Ascending aorta (tissue), 2 donors: ENCODE measurements at regions not wholly inside any gene's neighbourhood (a gene's known extent, or its start where the extent isn't known, plus 50 kb on each side); places are given as distances from the start of the nearest gene placed in this dataset.

Source experiments
- DNase-seq, 2 donors: peaks; one replicate each; pipeline ENCODE4 v3.0.0-alpha.2; 2019; ENCODE audit warnings: low spot score in 2 of 2
- H3K27ac ChIP-seq, 2 donors: fragments of 200-600 bp; sonication (generic); one replicate each; pipeline ENCODE4 v1.5.1; 2016 to 2017; ENCODE audit warnings: mild to moderate bottlenecking in 1 of 2
- H3K27me3 ChIP-seq: fragments of 200-600 bp; sonication (generic); one replicate; pipeline ENCODE4 v1.5.1; 2017
- H3K36me3 ChIP-seq, 2 donors: fragments of 200-600 bp; sonication (generic); one replicate each; pipeline ENCODE4 v1.5.1; 2016
- H3K4me1 ChIP-seq, 2 donors: fragments of 200-600 bp; sonication (generic); one replicate each; pipeline ENCODE4 v1.5.1; 2016 to 2017; ENCODE audit warnings: mild to moderate bottlenecking in 1 of 2
- H3K4me3 ChIP-seq, 2 donors: fragments of 200-600 bp; sonication (generic); one replicate each; pipeline ENCODE4 v1.5.1; 2016 to 2017; ENCODE audit warnings: mild to moderate bottlenecking in 1 of 2
- H3K9me3 ChIP-seq, 2 donors: fragments of 200-600 bp; sonication (generic); one replicate each; pipeline ENCODE4 v1.5.1; 2016
- intact Hi-C: fragments of 100-400 bp; cut with DNase I; formaldehyde crosslinking; loops from one replicate; pipeline ENCODE4 v1.15.1; 2023
- TF ChIP-seq, protein P1 (sequence below), 3 experiments: fragments of 200-600 bp in 2 of 3; fragments of 450-650 bp in 1 of 3; sonication (generic) in 2 of 3; IDR thresholded peaks; one replicate each; pipeline ENCODE4 v1.5.1; 2016 to 2019; ENCODE audit warnings: antibody characterized with exemption in 3 of 3, mild to moderate bottlenecking in 1 of 3, moderate library complexity in 1 of 3

GRCh38 chr16:73125850-73126524 is 78.1 kb upstream of the ZFHX3 start:
- intact Hi-C loops = no loop called here

DNA sequence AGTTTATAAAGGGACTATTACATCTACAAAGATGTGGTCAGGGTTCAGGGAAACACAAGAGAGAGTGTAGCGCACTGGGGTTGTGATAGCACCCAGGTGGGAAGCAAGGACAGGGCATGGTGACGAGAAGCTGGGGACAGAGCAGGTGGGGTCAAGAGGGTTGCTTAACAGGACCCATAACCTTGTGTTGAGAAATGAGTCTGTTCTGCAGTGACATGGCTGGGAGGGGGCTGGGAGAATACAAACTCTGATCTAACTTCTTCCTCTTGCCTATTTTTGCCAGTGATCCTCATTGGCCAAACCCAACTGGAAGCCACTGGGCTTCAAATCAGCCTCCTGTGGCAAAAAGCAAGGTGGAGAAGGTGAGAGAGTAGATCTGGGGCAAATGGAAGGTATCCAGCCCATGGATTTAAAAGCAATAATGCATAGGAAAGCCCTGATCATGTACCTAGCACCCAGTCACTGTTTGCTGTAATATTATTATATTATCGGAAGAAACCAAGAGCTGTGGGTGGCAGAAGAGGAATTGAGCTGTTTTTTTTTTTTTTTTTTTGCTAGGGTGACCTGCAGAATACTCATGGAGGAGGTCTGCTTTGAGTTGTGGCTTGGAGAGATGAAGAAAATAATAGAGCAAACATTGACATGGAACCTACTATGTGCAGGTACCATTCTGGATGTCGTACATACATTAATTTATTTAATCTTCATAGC is 76.9 kb upstream of the ZFHX3 start:
- Histone ChIP-seq H3K4me1 (peaks cover 5 to 11% of the 10 kb centered on the region in 2 donors), H3K27ac (no peak overlapping the region), H3K27me3 (no peaks in the 10 kb centered on the region), H3K9me3 (no peaks in the 10 kb centered on the region), H3K36me3 (no peaks in the 10 kb centered on the region), H3K4me3 (no peak overlapping the region)
- no peak for DNase-seq
- TF ChIP-seq, protein P1, sequence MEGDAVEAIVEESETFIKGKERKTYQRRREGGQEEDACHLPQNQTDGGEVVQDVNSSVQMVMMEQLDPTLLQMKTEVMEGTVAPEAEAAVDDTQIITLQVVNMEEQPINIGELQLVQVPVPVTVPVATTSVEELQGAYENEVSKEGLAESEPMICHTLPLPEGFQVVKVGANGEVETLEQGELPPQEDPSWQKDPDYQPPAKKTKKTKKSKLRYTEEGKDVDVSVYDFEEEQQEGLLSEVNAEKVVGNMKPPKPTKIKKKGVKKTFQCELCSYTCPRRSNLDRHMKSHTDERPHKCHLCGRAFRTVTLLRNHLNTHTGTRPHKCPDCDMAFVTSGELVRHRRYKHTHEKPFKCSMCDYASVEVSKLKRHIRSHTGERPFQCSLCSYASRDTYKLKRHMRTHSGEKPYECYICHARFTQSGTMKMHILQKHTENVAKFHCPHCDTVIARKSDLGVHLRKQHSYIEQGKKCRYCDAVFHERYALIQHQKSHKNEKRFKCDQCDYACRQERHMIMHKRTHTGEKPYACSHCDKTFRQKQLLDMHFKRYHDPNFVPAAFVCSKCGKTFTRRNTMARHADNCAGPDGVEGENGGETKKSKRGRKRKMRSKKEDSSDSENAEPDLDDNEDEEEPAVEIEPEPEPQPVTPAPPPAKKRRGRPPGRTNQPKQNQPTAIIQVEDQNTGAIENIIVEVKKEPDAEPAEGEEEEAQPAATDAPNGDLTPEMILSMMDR (IDR thresholded peaks at IDR 0.05) = no peak
- intact Hi-C loops = no loop called here

More at GRCh38 chr16:73125850-73126524, 78.1 kb upstream of the ZFHX3 start:
- Histone ChIP-seq H3K9me3 (no peaks in the 10 kb centered on the region), H3K4me1 (peaks cover 5 to 11% of the 10 kb centered on the region in 2 donors), H3K27me3 (no peaks in the 10 kb centered on the region), H3K4me3 (no peak overlapping the region), H3K27ac (no peak overlapping the region), H3K36me3 (no peaks in the 10 kb centered on the region)
- TF ChIP-seq, protein P1 (IDR thresholded peaks at IDR 0.05) = no peak
- no peak for DNase-seq

DNA sequence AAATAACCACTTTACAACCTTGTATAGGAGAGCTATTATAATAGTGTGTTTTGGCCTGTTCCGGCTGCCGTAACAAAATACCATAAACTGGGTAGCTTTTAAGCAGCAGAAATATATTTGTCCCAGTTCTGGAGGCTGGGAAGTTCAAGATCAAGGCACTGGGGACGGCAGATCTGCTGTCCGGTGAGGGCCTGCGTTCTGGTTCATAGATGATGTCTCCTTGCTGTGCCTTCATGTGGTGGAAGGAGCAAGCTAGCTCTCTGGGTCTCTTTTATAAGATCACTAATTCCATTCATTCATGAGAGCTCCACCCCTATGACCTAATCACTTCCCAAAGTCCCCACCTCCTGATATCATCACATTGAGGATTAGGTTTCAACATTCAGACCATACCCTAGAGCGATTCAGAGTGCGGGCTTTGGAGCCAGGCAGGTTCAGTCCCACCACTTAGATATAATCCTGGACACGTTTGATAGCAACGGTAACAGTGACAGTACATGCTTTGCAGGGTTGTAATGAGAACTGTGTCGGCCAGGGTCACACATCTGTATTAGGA is 76.2 kb upstream of the ZFHX3 start:
- Histone ChIP-seq H3K36me3 (no peaks in the 10 kb centered on the region), H3K9me3 (no peaks in the 10 kb centered on the region), H3K27me3 (no peaks in the 10 kb centered on the region), H3K4me1 (peaks cover 5 to 11% of the 10 kb centered on the region in 2 donors), H3K4me3 (no peak overlapping the region), H3K27ac (no peak overlapping the region)
- no peak for DNase-seq
- intact Hi-C loops = no loop called here
- TF ChIP-seq, protein P1 (IDR thresholded peaks at IDR 0.05) = no peak

DNA sequence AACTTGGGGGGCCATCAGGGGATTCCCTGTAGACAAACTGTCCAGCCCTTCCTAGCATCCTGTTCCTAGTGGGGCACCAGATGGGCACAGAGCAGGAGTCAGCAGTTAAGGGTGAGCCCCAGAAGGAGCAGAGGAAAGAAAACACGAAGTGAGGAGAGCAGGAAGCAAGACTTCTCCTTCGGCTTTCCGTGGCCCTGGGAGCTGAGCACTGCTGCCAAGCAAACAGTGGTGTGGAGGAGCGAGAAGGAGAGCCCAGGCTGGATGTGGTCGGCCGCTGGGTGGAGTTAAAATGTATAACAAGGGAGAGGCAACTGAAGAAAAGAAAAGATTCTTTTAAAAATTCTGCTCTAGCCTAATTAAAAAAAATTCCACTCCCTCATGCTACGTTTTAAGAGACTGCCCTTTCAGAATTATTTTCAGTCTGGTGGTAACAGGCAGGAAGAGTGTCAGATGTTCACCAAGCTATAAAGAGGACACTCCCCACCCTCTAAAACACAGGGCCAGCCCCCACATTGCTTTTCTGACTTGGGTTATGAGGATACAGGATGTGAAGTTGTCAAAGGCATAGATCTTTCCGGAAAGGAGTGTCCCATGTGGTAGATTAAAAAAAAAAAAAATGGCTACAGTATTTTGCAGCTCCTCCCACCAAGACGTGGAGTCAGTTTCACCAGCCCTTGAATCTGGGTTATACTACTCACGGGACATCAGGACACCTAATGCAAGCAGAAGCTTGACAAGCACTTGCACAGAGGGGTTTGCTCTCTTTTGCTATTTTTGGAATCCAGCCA is 74.9 kb upstream of the ZFHX3 start:
- Histone ChIP-seq H3K9me3 (no peaks in the 10 kb centered on the region), H3K27ac (peak overlapping the region; percentile 76 to 81), H3K36me3 (no peaks in the 10 kb centered on the region), H3K4me3 (peak overlapping the region; percentile 3 to 52), H3K27me3 (no peaks in the 10 kb centered on the region), H3K4me1 (peaks cover 5 to 11% of the 10 kb centered on the region in 2 donors)
- intact Hi-C loops = no loop called here
- TF ChIP-seq, protein P1 (IDR thresholded peaks at IDR 0.05) = peak in 1 of 3 experiments; percentile 9
- DNase-seq = no peak

GRCh38 chr16:73116576-73116975 is 68.6 kb upstream of the ZFHX3 start:
- TF ChIP-seq, protein P1 (IDR thresholded peaks at IDR 0.05) = no peak
- H3K27me3 ChIP-seq = no peaks in the 10 kb centered on the region
- no peak for DNase-seq
- no peak overlapping the region for H3K27ac ChIP-seq
- no peaks in the 10 kb centered on the region for H3K36me3 ChIP-seq
- H3K9me3 ChIP-seq = no peaks in the 10 kb centered on the region
- H3K4me1 ChIP-seq = no peaks in the 10 kb centered on the region
- intact Hi-C loops = no loop called here
- H3K4me3 ChIP-seq = no peak overlapping the region
